IPS DF 4.7 (cell line): ENCODE measurements at regions not wholly inside any gene's neighbourhood (a gene's known extent, or its start where the extent isn't known, plus 50 kb on each side); places are given as distances from the start of the nearest gene placed in this dataset.
A peak's percentile ranks its signal among the peaks of the same experiment; 100 is the strongest.
"Not testable (repeated sequence)": the region's sequence is repeated elsewhere in the genome, so short reads cannot be mapped to it uniquely, and the experiment has no call there.

ENCODE experiments used
- DNase-seq: peaks from one replicate; pipeline ENCODE4 v3.0.0-alpha.2; 2013; ENCODE audit warnings: low spot score; ENCODE audit errors: extremely low read depth

- no peak for DNase-seq
Observed at GRCh38 chr4:124079174-124079780, 633.3 kb downstream of the ANKRD50 start.

GRCh38 chr4:124083711-124084110, 628.8 kb downstream of the ANKRD50 start:
- no peak for DNase-seq

- DNase-seq: no peak
Observed at GRCh38 chr4:124085561-124086180, 626.9 kb downstream of the ANKRD50 start.

GRCh38 chr4:124090021-124090420, 622.5 kb downstream of the ANKRD50 start:
- no peak for DNase-seq

- no peak for DNase-seq
Observed at GRCh38 chr4:124092101-124092500, 620.4 kb downstream of the ANKRD50 start.

GRCh38 chr4:124092541-124092984, 620.0 kb downstream of the ANKRD50 start:
- DNase-seq: no peak

GRCh38 chr4:124095621-124096020, 616.9 kb downstream of the ANKRD50 start:
- DNase-seq: no peak

GRCh38 chr4:124096290-124096689, 616.2 kb downstream of the ANKRD50 start:
- DNase-seq: no peak

GRCh38 chr4:124097447-124097846, 615.1 kb downstream of the ANKRD50 start:
- DNase-seq: no peak

- no peak for DNase-seq
Observed at GRCh38 chr4:124104101-124104500, 608.4 kb downstream of the ANKRD50 start.

- no peak for DNase-seq
Observed at GRCh38 chr4:124104628-124105027, 607.9 kb downstream of the ANKRD50 start.

GRCh38 chr4:124105212-124105611, 607.3 kb downstream of the ANKRD50 start:
- no peak for DNase-seq

- DNase-seq: no peak
Observed at GRCh38 chr4:124111411-124111810, 601.1 kb downstream of the ANKRD50 start.

- DNase-seq: peak; percentile 16
Observed at GRCh38 chr4:124111922-124112321, 600.6 kb downstream of the ANKRD50 start.

- no peak for DNase-seq
Observed at GRCh38 chr4:124118061-124118460, 594.5 kb downstream of the ANKRD50 start.

GRCh38 chr4:124121461-124121971, 591.0 kb downstream of the ANKRD50 start:
- DNase-seq: no peak

GRCh38 chr4:124123181-124123580, 589.4 kb downstream of the ANKRD50 start:
- DNase-seq: no peak

GRCh38 chr4:124123721-124124120, 588.8 kb downstream of the ANKRD50 start:
- DNase-seq: no peak

- not testable (repeated sequence) for DNase-seq
Observed at GRCh38 chr4:124131324-124131723, 581.2 kb downstream of the ANKRD50 start.

- no peak for DNase-seq
Observed at GRCh38 chr4:124132161-124132560, 580.4 kb downstream of the ANKRD50 start.

- DNase-seq: no peak
Observed at GRCh38 chr4:124133753-124134152, 578.8 kb downstream of the ANKRD50 start.

GRCh38 chr4:124135409-124135813, 577.1 kb downstream of the ANKRD50 start:
- no peak for DNase-seq

GRCh38 chr4:124139044-124139443, 573.5 kb downstream of the ANKRD50 start:
- no peak for DNase-seq
